ENCODE measurements at regions not wholly inside any gene's neighbourhood (a gene's known extent, or its start where the extent isn't known, plus 50 kb on each side); places are given as distances from the start of the nearest gene placed in this dataset.

- CTCF ChIA-PET (ENCODE audit: low intra/inter-chr PET ratio, low total read pairs): no interaction called here
- Histone ChIP-seq H3K27ac (ENCODE audit: extremely low read length, insufficient read depth, low read length) (no peak overlapping the region), H3K9me3 (ENCODE audit: low read length) (peaks cover 8% of the 10 kb centered on the region; the same call in 1 of the 2 replicates), H3K4me3 (replicated peaks in 1 of 3; ENCODE audit: insufficient read depth in 1 of 3, low read depth in 2 of 3, low read length in 3 of 3) (no peak overlapping the region), H3K4me2 (ENCODE audit: low read depth, low read length) (no peak overlapping the region), H3K4me1 (ENCODE audit: insufficient read depth, low read length) (no peaks in the 10 kb centered on the region), H3K36me3 (replicated peaks in 1 of 2; ENCODE audit: control insufficient read depth in 1 of 2, insufficient read depth in 2 of 2, low read length in 2 of 2) (no peaks in the 10 kb centered on the region), H3K79me2 (ENCODE audit: insufficient read depth, low read length) (no peaks in the 10 kb centered on the region), H4K20me1 (ENCODE audit: insufficient read depth, low read length) (no peaks in the 10 kb centered on the region), H3K9ac (ENCODE audit: insufficient read depth, low read depth, low read length) (no peak overlapping the region), H3K27me3 (ENCODE audit: control insufficient read depth in 1 of 2, insufficient read depth in 2 of 2, low read length in 2 of 2) (no peaks in the 10 kb centered on the region; a peak in 2 of 5 replicates), H2AFZ (ENCODE audit: low read length) (no peak overlapping the region)
- FAIRE-seq (no peak), ATAC-seq (no peak), DNase-seq (ENCODE audit: low spot score) (no peak)
- in situ Hi-C loops (cut with HindIII; ENCODE audit: extremely low pct_ligation_motif_present, low pct_unique_long_range_greater_than_20kb): no loop called here
- BruUV-seq (replicated peaks): no TSS peak
- 40% methylated on average over 2 of the region's 4 CpGs for WGBS (ENCODE audit: low lambda C conversion rate)
- TF ChIP-seq PLSCR1 (CRISPR knock-in tag; IDR thresholded peaks at IDR 0.05; ENCODE audit: borderline replicate concordance) (no peak), NR2F2 (IDR thresholded peaks at IDR 0.05; ENCODE audit: borderline replicate concordance, low read depth) (no peak), YY1 (IDR thresholded peaks at IDR 0.05; ENCODE audit: insufficient read depth, insufficient replicate concordance, low read depth, low read length) (no peak), FOXJ3 (CRISPR knock-in tag; IDR thresholded peaks at IDR 0.05; ENCODE audit: borderline replicate concordance) (no peak), PLRG1 (conservative IDR thresholded peaks at IDR 0.05) (no peak), ZNF432 (CRISPR knock-in tag; IDR thresholded peaks at IDR 0.05; ENCODE audit: borderline replicate concordance) (no peak), SOX13 (IDR thresholded peaks at IDR 0.05) (no peak), SOX13 (CRISPR knock-in tag; conservative IDR thresholded peaks at IDR 0.05 in 1 of 2, IDR thresholded peaks at IDR 0.05 in 1 of 2) (no peak), SAP130 (CRISPR knock-in tag; IDR thresholded peaks at IDR 0.05; ENCODE audit: low read depth) (no peak), PHF8 (CRISPR knock-in tag; IDR thresholded peaks at IDR 0.05) (no peak), ZNF234 (CRISPR knock-in tag; conservative IDR thresholded peaks at IDR 0.05) (no peak), NBN (conservative IDR thresholded peaks at IDR 0.05) (no peak)
- TF ChIP-seq, protein P1, sequence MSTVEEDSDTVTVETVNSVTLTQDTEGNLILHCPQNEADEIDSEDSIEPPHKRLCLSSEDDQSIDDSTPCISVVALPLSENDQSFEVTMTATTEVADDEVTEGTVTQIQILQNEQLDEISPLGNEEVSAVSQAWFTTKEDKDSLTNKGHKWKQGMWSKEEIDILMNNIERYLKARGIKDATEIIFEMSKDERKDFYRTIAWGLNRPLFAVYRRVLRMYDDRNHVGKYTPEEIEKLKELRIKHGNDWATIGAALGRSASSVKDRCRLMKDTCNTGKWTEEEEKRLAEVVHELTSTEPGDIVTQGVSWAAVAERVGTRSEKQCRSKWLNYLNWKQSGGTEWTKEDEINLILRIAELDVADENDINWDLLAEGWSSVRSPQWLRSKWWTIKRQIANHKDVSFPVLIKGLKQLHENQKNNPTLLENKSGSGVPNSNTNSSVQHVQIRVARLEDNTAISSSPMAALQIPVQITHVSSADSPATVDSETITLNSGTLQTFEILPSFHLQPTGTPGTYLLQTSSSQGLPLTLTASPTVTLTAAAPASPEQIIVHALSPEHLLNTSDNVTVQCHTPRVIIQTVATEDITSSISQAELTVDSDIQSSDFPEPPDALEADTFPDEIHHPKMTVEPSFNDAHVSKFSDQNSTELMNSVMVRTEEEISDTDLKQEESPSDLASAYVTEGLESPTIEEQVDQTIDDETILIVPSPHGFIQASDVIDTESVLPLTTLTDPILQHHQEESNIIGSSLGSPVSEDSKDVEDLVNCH (CRISPR knock-in tag; IDR thresholded peaks at IDR 0.05): no peak
- TF ChIP-seq, protein P2, sequence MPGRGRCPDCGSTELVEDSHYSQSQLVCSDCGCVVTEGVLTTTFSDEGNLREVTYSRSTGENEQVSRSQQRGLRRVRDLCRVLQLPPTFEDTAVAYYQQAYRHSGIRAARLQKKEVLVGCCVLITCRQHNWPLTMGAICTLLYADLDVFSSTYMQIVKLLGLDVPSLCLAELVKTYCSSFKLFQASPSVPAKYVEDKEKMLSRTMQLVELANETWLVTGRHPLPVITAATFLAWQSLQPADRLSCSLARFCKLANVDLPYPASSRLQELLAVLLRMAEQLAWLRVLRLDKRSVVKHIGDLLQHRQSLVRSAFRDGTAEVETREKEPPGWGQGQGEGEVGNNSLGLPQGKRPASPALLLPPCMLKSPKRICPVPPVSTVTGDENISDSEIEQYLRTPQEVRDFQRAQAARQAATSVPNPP (CRISPR knock-in tag; IDR thresholded peaks at IDR 0.05): no peak
- intact Hi-C loops (cut with micrococcal nuclease; ENCODE audit: unreplicated experiment): no loop called here
- POLR2A ChIA-PET: no interaction called here
Observed at GRCh38 chr14:51787352-51787751, 73.1 kb upstream of the GNG2 start.
